Stimulated activated naive B cell treated with anti-CD40 and anti-IgM and Interleukin-4, amounts not matched to agents 10 μg/mL and 1 μg/mL and 100 μg/mL, for 72 hours (primary cell): ENCODE measurements at regions not wholly inside any gene's neighbourhood (a gene's known extent, or its start where the extent isn't known, plus 50 kb on each side); places are given as distances from the start of the nearest gene placed in this dataset.
"Not testable (repeated sequence)": the region's sequence is repeated elsewhere in the genome, so short reads cannot be mapped to it uniquely, and the experiment has no call there.

ENCODE experiments used
- ATAC-seq, 2 donors: fragments of 150-1000 bp; cut with Tn5 transposase; replicated peaks; 2 replicates each; pipeline ENCODE4 v1.10.0; 2021; ENCODE audit warnings: moderate library complexity in 1 of 2
- DNase-seq: peaks from one replicate; pipeline ENCODE4 v3.0.0; 2021
- H3K27ac Mint-ChIP-seq: one replicate; pipeline ENCODE4 v1.8.0; 2022; ENCODE audit warnings: mild to moderate bottlenecking, mixed read lengths
- H3K27me3 Mint-ChIP-seq, 2 donors: one replicate each; pipeline ENCODE4 v1.8.0; 2022; ENCODE audit warnings: mixed read lengths in 2 of 2
- H3K36me3 Mint-ChIP-seq, 2 donors: one replicate each; pipeline ENCODE4 v1.8.0; 2022; ENCODE audit warnings: mixed read lengths in 2 of 2, mild to moderate bottlenecking in 1 of 2
- H3K4me1 Mint-ChIP-seq, 2 donors: one replicate each; pipeline ENCODE4 v1.8.0; 2022; ENCODE audit warnings: mixed read lengths in 2 of 2, mild to moderate bottlenecking in 1 of 2
- H3K4me3 Mint-ChIP-seq, 2 donors: one replicate each; pipeline ENCODE4 v1.8.0; 2022; ENCODE audit warnings: mild to moderate bottlenecking in 2 of 2, mixed read lengths in 2 of 2, moderate library complexity in 1 of 2
- H3K9me3 Mint-ChIP-seq, 2 donors: one replicate each; pipeline ENCODE4 v1.8.0; 2022; ENCODE audit warnings: mixed read lengths in 2 of 2, mild to moderate bottlenecking in 1 of 2

DNA sequence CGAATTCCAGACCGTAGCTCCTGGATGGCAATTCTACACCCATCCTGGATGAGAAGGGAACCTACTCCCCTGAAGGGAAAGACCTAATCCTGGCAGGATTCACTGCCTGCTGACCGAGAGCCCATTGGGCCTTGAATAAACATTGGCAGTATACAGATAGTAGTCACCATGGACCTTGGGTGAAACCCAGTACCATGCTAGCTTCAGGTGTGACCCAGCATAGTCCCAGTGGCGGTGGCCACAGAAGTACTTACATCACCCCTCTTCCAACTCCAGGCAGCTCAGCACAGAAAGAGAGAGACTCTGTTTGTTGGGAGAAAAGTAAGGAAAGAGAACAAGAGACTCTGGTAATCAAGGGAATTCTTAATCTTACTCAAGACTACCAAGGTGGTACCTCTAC is 97.2 kb upstream of the SLC13A1 start:
- Mint-ChIP-seq H3K27ac (no peak overlapping the region), H3K4me3 (no peak overlapping the region), H3K4me1 (no peaks in the 10 kb centered on the region), H3K9me3 (peaks cover 4 to 9% of the 10 kb centered on the region in 2 donors), H3K27me3 (no peaks in the 10 kb centered on the region), H3K36me3 (no peaks in the 10 kb centered on the region)
- DNase-seq (no peak), ATAC-seq (no peak)

GRCh38 chr7:123293710-123294109 is 93.9 kb upstream of the SLC13A1 start:
- Mint-ChIP-seq H3K9me3 (peaks cover 0 to 7% of the 10 kb centered on the region in 2 donors), H3K4me3 (no peak overlapping the region), H3K36me3 (no peaks in the 10 kb centered on the region), H3K27ac (no peak overlapping the region), H3K4me1 (no peaks in the 10 kb centered on the region), H3K27me3 (no peaks in the 10 kb centered on the region)
- DNase-seq (no peak), ATAC-seq (no peak)

- Mint-ChIP-seq H3K9me3 (peaks cover 0 to 7% of the 10 kb centered on the region in 2 donors), H3K4me1 (no peaks in the 10 kb centered on the region), H3K36me3 (no peaks in the 10 kb centered on the region), H3K27me3 (no peaks in the 10 kb centered on the region), H3K4me3 (no peak overlapping the region), H3K27ac (no peak overlapping the region)
- ATAC-seq, result no peak
- no peak for DNase-seq
These were observed 92.5 kb upstream of the SLC13A1 start for GRCh38 chr7:123292227-123292626.

DNA sequence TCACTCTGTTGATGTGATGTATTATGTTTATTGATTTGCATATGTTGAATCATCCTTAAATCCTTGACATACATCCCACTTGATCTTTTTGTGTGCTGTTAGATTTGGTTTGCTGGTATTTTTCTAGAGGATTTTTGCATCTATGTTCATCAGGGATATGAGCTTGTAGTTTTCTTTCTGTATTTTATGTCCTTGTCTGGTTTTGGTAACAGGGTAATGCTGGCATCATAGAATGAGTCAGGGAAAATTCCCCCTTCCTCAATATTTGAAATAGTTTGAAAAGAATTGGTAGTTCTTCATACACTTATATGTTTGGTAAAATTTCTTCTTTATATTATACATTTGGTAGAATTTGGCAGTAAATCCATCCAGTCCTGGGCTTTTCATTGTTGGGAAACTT is 89.4 kb upstream of the SLC13A1 start:
- Mint-ChIP-seq H3K27me3 (no peaks in the 10 kb centered on the region), H3K27ac (no peak overlapping the region), H3K4me3 (no peak overlapping the region), H3K36me3 (no peaks in the 10 kb centered on the region), H3K4me1 (no peaks in the 10 kb centered on the region), H3K9me3 (peaks cover 0 to 7% of the 10 kb centered on the region in 2 donors)
- DNase-seq (no peak), ATAC-seq (no peak)

DNA sequence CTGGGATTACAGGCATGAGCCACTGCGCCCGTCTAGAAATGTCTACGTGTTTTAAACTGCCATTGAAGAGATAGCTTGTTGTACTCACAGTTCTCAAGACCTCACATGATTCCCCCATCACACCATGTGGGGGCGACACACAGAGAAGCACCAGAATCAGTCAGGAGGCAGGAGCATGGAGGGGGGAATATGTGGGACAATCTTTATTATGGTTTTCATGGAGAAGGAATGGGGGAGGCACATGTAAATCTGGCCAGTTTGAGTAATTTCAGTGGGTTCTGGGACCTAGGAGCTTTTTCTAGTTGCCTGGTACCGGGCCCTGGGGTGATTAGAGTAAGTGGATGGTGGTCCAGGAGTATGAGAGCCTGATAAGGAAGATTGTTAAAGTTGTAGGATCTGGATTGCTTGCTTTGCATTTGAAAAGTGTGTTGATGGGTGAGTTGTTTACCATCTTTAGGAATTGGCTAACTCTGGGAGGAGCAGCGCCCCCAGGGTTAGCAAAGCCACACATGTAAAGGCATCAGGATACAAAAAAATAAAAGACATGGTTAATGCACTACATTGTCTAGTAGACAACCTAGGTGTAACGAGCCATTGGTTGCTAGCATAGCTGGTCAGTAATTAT is 85.4 kb upstream of the SLC13A1 start:
- H3K27me3 Mint-ChIP-seq, result no peaks in the 10 kb centered on the region
- peaks cover 0 to 6% of the 10 kb centered on the region in 2 donors for H3K9me3 Mint-ChIP-seq
- no peaks in the 10 kb centered on the region for H3K36me3 Mint-ChIP-seq
- no peaks in the 10 kb centered on the region for H3K4me1 Mint-ChIP-seq
- no peak overlapping the region for H3K27ac Mint-ChIP-seq
- DNase-seq, result no peak
- ATAC-seq, result no peak
- no peak overlapping the region for H3K4me3 Mint-ChIP-seq

DNA sequence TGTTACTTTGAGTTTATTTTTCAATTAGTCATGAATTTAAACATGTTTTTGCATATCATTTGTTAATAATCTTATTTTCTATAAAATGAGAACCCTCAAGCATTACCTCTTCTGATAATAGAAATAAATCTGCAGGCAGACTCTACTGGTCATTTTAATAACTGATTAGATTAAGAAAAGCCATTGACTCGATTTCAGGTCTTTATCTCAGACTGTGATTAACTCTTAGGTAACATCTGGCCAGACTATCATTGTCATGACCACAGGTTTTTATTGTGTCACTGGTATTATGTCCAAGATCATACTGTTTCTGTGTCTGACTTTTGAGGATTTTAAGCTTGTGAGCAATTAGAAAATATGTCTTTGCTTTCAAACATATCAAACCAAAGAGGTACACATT is 83.6 kb upstream of the SLC13A1 start:
- ATAC-seq, result no peak
- H3K4me3 Mint-ChIP-seq, result no peak overlapping the region
- no peaks in the 10 kb centered on the region for H3K36me3 Mint-ChIP-seq
- H3K9me3 Mint-ChIP-seq, result peaks cover 0 to 5% of the 10 kb centered on the region in 2 donors
- H3K27me3 Mint-ChIP-seq, result no peaks in the 10 kb centered on the region
- no peak overlapping the region for H3K27ac Mint-ChIP-seq
- H3K4me1 Mint-ChIP-seq, result no peaks in the 10 kb centered on the region
- no peak for DNase-seq

- DNase-seq (no peak), ATAC-seq (no peak)
- Mint-ChIP-seq H3K27ac (no peak overlapping the region), H3K27me3 (no peaks in the 10 kb centered on the region), H3K4me1 (no peaks in the 10 kb centered on the region), H3K9me3 (peaks cover 0 to 2% of the 10 kb centered on the region in 2 donors), H3K36me3 (no peaks in the 10 kb centered on the region), H3K4me3 (no peak overlapping the region)
These were observed 82.4 kb upstream of the SLC13A1 start for GRCh38 chr7:123282181-123282580.

DNA sequence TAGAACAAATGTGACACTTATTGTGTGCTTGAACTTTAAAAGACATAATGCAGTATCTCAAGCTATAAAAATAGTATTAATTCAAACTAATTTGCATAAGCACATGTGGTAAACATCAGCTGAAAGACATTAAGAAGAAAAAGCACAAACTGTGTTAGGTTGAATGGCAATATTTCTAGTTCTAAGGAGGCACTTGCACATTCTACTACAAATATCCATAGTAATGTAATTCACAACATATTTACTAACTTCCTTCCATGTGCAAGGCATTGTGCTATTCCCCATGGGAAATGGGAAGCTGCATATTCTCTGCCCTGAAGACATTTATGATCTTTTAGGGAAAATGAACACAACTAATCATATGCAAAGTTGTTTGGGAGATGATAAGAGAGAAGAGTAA is 80.2 kb upstream of the SLC13A1 start:
- Mint-ChIP-seq H3K36me3 (no peaks in the 10 kb centered on the region), H3K4me3 (no peak overlapping the region), H3K27ac (no peak overlapping the region)

DNA sequence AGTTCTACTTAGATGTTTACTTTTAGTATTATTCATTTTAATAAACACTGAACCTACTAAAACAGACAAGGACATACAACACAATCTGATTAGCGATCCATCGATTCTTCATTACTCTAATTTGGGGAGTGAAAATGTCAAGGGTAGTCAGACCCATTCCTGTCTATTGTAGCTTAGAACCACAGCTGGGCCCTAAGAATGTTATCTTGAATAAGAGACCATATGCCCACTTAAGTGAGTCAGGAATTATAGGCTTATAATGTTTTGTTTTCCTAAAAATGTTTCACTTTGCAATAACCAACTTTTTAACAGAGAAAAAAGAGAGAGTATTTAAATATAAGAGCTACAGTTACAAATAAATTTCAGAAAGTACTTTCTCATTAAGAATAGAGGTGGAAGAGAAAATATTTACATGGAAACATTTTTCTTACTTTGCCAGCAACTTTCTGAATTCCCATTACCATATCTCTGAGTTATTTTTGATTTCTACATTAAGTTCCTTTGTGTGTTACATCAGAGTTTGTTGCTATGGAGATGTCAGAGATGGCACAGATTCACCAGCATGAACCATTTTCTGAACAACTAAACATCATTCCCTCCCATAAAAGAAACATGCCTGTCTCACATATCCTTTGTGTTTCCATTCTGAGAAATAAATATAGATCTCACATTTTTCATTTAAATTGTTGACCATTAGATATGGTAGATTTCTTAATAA is 75.4 kb upstream of the SLC13A1 start:
- Mint-ChIP-seq H3K27me3 (no peaks in the 10 kb centered on the region), H3K4me3 (no peak overlapping the region), H3K4me1 (no peaks in the 10 kb centered on the region), H3K36me3 (no peaks in the 10 kb centered on the region), H3K27ac (no peak overlapping the region), H3K9me3 (peaks cover 4% of the 10 kb centered on the region in 2 donors)
- ATAC-seq (no peak), DNase-seq (no peak)

More for the DNA sequence above, 80.2 kb upstream of the SLC13A1 start:
- DNase-seq, result no peak
- Mint-ChIP-seq H3K4me1 (no peaks in the 10 kb centered on the region), H3K9me3 (peaks cover 0 to under 1% of the 10 kb centered on the region in 2 donors), H3K27me3 (no peaks in the 10 kb centered on the region)
- ATAC-seq, result no peak

DNA sequence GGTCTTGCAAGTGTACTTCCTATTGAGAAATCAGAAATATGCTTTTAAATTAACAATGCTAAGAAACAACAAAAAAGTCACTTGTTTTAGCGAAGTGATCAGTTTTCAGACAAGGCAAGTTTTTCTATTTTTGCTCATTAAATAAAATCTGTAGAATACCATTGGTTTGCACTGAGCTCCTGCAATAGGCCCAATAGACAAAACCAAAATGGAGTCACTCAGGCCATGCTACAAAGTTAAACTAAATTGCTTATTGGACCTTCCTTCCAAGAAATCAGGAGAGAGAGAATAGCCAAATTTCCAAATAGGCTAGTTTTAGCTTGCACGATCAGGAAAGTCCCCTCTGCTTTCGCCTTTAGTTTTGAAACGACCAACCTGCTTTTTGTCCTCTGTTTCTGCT is 73.4 kb upstream of the SLC13A1 start:
- DNase-seq (no peak), ATAC-seq (no peak)
- H3K27ac Mint-ChIP-seq, result no peak overlapping the region
- H3K4me3 Mint-ChIP-seq, result no peak overlapping the region
- peaks cover 4 to 7% of the 10 kb centered on the region in 2 donors for H3K9me3 Mint-ChIP-seq
- H3K36me3 Mint-ChIP-seq, result no peaks in the 10 kb centered on the region
- H3K27me3 Mint-ChIP-seq, result no peaks in the 10 kb centered on the region
- H3K4me1 Mint-ChIP-seq, result no peaks in the 10 kb centered on the region

GRCh38 chr7:123271856-123272255 is 72.1 kb upstream of the SLC13A1 start:
- DNase-seq (no peak), ATAC-seq (no peak)
- Mint-ChIP-seq H3K9me3 (peaks cover 4 to 7% of the 10 kb centered on the region in 2 donors), H3K27me3 (no peaks in the 10 kb centered on the region), H3K36me3 (no peaks in the 10 kb centered on the region), H3K4me3 (no peak overlapping the region), H3K27ac (no peak overlapping the region), H3K4me1 (no peaks in the 10 kb centered on the region)

- no peak overlapping the region for H3K27ac Mint-ChIP-seq
- DNase-seq, result no peak
- peaks cover 4 to 7% of the 10 kb centered on the region in 2 donors for H3K9me3 Mint-ChIP-seq
- H3K36me3 Mint-ChIP-seq, result no peaks in the 10 kb centered on the region
- no peak for ATAC-seq
- no peaks in the 10 kb centered on the region for H3K4me1 Mint-ChIP-seq
- H3K4me3 Mint-ChIP-seq, result no peak overlapping the region
- H3K27me3 Mint-ChIP-seq, result no peaks in the 10 kb centered on the region
These were observed 71.5 kb upstream of the SLC13A1 start for GRCh38 chr7:123271231-123271630.

GRCh38 chr7:123270570-123270969 is 70.8 kb upstream of the SLC13A1 start:
- DNase-seq (no peak), ATAC-seq (no peak)
- Mint-ChIP-seq H3K36me3 (no peaks in the 10 kb centered on the region), H3K4me1 (no peaks in the 10 kb centered on the region), H3K27ac (no peak overlapping the region), H3K27me3 (no peaks in the 10 kb centered on the region), H3K4me3 (no peak overlapping the region), H3K9me3 (peaks cover 5 to 7% of the 10 kb centered on the region in 2 donors)

- DNase-seq, result no peak
- H3K4me1 Mint-ChIP-seq, result no peaks in the 10 kb centered on the region
- no peaks in the 10 kb centered on the region for H3K27me3 Mint-ChIP-seq
- no peaks in the 10 kb centered on the region for H3K36me3 Mint-ChIP-seq
- no peak overlapping the region for H3K4me3 Mint-ChIP-seq
- H3K27ac Mint-ChIP-seq, result no peak overlapping the region
- ATAC-seq, result no peak
- peaks cover 2 to 4% of the 10 kb centered on the region in 2 donors for H3K9me3 Mint-ChIP-seq
These were observed 66.1 kb upstream of the SLC13A1 start for GRCh38 chr7:123265853-123266252.

- H3K36me3 Mint-ChIP-seq, H3K4me1 Mint-ChIP-seq, H3K9me3 Mint-ChIP-seq, ATAC-seq, H3K27me3 Mint-ChIP-seq, H3K4me3 Mint-ChIP-seq, DNase-seq, H3K27ac Mint-ChIP-seq: not testable (repeated sequence)
These were observed 65.1 kb upstream of the SLC13A1 start for GRCh38 chr7:123264820-123265219.
